ENCODE measurements at regions not wholly inside any gene's neighbourhood (a gene's known extent, or its start where the extent isn't known, plus 50 kb on each side); places are given as distances from the start of the nearest gene placed in this dataset.

DNA sequence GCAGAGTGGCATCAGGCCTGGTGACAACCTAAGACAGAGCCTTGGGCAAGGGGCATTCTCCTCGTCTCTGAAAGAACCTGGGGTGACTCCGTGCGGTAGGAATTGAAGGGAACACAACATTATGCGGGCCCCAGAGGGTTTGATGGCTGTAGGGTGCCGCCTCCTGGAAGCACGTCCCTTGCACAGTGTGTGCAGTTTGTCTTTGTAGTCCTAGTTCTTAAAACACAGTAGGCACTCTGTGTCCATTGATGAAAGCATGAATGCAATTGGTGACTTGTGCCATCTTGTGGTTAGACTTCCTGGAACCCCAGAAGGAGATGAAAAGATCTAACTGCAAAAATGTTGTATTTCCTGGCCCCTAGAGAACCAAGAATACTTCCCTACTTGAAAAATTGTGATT, 279.8 kb downstream of the UTP18 start:
- DNase-seq (ENCODE audit: low read depth), result no peak
- H3K4me3 ChIP-seq (ENCODE audit: low read depth, low read length), result no peak overlapping the region
- TF ChIP-seq CTCF (IDR thresholded peaks at IDR 0.05; ENCODE audit: insufficient read depth, low read length), result no peak

- no peak for TF ChIP-seq CTCF (IDR thresholded peaks at IDR 0.05; ENCODE audit: insufficient read depth, low read length)
Observed at GRCh38 chr17:51541215-51541614, 280.9 kb downstream of the UTP18 start.

DNA sequence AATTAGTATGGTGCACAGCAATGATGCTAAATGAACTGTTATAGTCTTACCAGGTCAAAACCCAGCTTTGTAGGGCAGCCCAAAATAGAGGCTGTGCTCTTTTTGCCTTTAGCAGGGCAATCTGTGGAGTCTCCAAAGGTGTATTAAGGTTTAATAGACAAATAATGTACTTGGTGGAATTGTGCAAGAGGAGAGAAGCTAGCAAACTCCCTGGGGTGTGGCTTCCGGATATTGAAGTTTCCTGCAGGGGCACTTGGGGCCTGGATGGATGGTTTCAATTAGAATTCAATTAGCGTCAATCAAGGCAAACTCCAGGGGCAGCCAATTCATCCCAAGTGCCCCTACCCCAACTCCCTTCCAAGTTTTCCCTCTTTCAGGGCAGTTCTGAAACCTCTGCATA, 285.8 kb downstream of the UTP18 start:
- DNase-seq (ENCODE audit: low read depth), result no peak
- no peak overlapping the region for H3K4me3 ChIP-seq (ENCODE audit: low read depth, low read length)
- no peak for TF ChIP-seq CTCF (IDR thresholded peaks at IDR 0.05; ENCODE audit: insufficient read depth, low read length)

More at GRCh38 chr17:51541215-51541614, 280.9 kb downstream of the UTP18 start:
- DNase-seq (ENCODE audit: low read depth), result no peak
- no peak overlapping the region for H3K4me3 ChIP-seq (ENCODE audit: low read depth, low read length)

- TF ChIP-seq CTCF (IDR thresholded peaks at IDR 0.05; ENCODE audit: insufficient read depth, low read length), result no peak
- no peak overlapping the region for H3K4me3 ChIP-seq (ENCODE audit: low read depth, low read length)
- no peak for DNase-seq (ENCODE audit: low read depth)
Observed at GRCh38 chr17:51548125-51548524, 287.8 kb downstream of the UTP18 start.

DNA sequence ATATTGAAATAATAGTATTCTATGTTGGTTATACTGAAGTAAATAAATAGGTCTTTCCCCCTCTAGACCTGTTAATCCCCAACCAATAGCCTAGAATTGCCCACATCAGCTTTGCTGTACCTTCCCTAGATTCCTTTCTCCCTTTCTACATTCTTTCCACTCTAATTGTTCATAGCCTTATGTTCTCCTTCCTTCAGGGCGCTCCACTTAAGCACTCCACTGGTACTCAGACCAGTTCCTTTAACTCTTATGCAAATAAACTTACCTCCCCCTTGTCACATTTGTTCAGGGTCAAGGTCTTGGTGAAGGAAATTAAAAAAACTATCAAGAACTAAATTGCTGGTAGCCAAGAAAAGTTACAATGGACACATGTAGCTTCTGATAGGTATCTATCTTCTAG, 294.8 kb downstream of the UTP18 start:
- H3K4me3 ChIP-seq (ENCODE audit: low read depth, low read length), result no peak overlapping the region
- TF ChIP-seq CTCF (IDR thresholded peaks at IDR 0.05; ENCODE audit: insufficient read depth, low read length), result no peak
- DNase-seq (ENCODE audit: low read depth), result no peak

- no peak for DNase-seq (ENCODE audit: low read depth)
- TF ChIP-seq CTCF (IDR thresholded peaks at IDR 0.05; ENCODE audit: insufficient read depth, low read length), result no peak
Observed at GRCh38 chr17:51559778-51560177, 299.4 kb downstream of the UTP18 start.

DNA sequence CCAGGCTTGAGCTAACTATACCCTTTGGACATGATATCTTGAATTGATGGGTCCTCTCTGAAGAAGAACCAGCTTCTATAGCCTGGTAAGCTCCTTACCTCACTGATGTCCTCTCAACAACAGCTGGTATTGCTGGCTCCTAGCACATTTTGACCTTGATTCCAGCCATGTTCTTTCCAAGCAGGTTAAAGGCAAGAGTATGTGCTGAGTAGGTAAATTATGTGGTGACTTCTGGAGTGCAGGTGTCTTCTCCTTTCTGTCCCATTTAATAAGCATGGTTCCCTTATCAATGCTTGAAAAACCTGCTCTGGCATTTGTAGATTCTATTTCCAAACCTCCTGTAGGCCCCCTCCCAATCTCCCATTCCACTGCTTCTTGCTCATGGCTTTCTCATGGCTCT, 300.1 kb downstream of the UTP18 start:
- no peak overlapping the region for H3K4me3 ChIP-seq (ENCODE audit: low read depth, low read length)
- no peak for DNase-seq (ENCODE audit: low read depth)
- no peak for TF ChIP-seq CTCF (IDR thresholded peaks at IDR 0.05; ENCODE audit: insufficient read depth, low read length)

More at GRCh38 chr17:51559778-51560177, 299.4 kb downstream of the UTP18 start:
- no peak overlapping the region for H3K4me3 ChIP-seq (ENCODE audit: low read depth, low read length)
